Left kidney (tissue), 1 donor: ENCODE measurements at regions not wholly inside any gene's neighbourhood (a gene's known extent, or its start where the extent isn't known, plus 50 kb on each side); places are given as distances from the start of the nearest gene placed in this dataset.
A peak's percentile ranks its signal among the peaks of the same experiment; 100 is the strongest.

Source experiments
- DNase-seq: peaks from one replicate; pipeline ENCODE4 v3.0.0-alpha.2; 2013

DNA sequence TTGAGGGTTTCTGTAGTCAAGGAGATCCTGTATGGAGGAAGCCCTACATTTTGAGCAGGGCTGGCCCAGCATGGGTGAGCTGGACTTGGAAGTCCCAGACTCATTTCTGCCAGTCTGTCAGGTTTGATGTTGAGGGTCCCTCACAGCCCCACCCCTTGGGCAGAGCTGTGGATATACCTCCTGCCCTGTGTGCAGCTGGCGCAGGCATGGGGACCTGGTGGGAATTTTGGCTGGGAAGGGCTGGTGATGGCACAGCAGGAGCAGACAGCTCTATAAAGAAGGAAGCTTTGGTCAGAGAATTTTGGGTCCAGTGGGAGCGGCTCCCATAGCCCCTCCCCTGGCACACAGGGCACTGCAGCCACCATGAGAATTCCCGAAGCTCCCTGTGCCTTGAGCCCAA is 482.6 kb downstream of the RPS24 start:
- no peak for DNase-seq

DNA sequence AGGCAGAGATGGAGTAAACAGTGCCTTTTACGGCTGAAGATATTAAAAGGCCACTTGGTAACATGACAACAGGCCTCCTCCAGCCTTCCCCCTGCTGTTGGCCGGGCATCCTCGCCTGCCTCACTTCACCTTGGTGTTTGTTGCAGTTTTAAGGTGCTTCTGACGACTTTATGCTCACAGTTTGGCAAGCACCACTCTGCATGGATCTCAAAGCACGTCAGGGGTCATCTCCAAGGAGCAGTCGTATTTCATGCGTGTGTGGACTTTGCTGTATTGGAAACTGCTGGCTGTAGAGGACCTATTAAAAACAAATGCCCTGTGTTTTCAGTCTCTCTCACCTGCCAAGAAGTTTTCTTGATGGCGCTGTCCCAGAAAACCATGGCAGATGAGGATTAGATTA is 483.1 kb downstream of the RPS24 start:
- peak; percentile 14 for DNase-seq

DNA sequence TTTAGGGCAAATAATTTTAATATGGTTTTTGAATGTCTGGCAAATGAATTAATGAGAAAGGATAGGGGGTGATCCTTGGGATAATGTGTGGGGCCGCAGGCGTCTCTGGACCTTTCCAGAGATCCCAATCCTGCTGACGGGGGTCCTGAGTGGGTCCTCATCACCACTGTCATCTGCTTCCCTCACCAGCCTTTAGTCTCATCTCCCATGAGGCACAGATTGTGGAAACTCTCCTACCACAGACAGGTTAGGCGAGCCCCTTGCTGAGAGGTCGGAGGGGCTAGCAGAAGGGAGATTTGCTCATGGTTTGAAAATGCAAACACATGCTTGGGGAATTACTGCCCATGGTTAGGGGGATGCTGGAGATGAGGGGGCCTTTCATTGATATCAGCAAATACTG is 484.6 kb downstream of the RPS24 start:
- no peak for DNase-seq

DNA sequence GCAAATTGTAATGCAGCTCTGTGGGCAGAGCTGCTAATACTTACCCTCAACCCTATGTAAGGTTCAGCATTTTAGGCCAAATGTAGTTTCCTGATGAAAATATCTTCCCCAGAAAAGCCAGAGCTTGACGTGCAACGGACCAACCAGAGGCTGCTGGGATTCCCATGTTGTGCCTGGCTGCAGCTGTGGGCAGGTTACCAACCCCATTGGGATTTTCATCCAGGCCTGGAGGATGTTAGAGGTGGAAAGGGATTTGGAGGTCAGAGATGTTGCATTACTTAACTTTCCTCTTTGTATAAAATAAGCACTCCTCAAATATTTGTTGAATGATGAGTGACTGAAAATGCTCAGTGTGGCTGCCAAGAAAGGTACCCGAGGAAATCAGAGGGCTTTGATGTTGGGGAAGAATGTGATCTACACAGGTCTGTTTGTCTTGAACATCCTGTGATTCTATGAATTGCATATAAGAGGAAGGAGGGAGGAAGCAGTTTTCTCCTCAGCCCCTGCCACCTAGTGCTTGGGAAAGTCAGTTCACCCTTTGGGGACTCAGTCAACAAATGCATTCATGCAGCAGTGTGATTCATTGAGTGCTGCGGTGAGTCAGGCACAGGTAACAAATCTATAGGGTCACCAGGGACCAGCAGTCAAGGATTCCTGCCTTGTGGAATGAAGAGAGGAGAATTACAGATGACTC is 487.2 kb downstream of the RPS24 start:
- DNase-seq = no peak

DNA sequence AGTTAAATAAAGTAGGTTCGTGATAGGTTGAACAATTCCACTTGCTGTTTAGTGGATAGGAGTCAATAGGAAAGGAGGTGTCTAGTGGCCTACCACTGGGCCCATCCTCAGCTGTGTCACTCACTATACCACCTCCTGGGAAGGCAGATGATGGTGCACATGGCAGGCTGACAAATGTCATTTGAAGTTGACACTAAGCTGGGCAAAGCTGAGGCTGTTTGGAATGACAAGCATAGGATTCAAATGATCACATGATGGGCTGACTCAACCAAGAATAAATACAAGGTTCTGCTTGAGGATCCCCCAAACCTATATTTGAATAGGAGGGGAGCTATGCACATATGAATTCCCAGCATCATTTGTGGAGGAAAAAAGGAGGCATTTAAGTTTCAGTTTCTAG is 489.8 kb downstream of the RPS24 start:
- no peak for DNase-seq

DNA sequence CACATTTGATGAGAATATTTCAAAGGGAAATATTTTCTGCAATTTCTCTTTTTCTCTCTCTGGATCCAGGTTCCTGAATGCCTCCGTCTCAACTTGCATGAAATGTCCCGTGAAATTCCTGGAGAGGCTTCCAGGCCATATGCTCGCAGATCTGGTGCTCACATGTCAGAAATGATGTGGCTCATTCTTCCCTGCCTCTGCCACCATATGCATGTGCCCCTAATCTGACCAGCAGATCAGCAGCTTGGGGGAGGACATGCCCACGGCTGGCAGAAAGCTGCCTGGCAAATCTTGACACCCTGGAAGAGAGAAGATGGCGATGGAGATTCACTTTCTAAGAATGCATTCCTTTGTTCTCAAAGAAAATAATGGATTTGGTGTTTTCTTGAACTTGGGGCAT is 490.7 kb downstream of the RPS24 start:
- no peak for DNase-seq

DNA sequence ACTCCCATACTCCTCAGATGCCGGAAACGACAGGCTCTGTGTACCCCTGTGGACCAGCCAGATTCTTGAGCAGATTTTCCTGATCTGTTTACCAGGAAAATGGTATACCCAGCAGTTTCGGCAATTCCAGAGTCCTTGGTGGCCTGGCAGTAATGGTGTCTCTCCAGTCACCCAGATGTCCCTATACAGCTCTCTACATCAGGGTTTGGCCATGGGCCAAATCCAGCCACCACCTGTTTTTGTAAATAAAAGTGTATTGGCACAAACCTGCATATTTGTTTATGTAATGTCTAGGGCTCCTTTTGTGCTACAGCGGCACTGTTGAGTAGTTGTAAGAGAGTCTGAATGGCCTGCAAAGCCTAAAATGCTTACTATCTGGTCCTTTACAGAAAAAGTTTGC is 491.3 kb downstream of the RPS24 start:
- no peak for DNase-seq

DNA sequence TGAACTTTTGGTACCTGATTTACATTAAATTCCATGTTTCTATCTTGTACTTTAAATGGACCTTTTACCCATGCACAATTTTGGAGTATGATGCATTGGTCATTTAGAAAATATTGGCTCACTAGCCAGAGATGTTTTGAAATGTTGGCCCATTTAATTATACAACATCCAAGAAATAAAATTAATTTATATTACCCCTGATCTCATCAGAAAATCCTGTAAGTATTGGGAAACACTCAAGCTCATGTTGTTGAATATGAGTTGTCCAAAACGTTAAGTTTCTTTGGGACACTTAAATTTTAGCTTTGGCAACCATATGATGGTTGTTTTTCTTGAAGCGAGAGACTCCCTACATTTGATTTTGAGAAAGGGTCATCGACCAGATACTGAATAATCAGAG is 492.7 kb downstream of the RPS24 start:
- DNase-seq = no peak

DNA sequence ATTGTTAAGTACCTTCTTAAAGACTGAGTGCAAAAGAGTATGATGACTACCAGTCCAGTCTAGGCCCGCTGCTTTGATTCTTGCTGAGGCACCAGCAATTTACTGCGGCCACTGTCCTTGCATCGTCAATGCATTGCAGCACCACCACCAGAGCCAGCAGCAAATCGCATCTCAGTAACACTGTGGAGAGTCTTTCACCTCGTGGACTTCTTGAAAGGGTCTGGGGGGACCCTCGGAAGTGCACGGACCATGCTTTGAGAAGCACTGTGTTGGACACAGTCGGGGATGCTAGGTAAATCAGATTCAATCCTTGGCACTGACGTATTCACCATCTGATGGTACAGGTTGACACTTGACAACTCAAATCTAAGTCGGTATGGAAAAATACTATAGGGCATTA is 493.6 kb downstream of the RPS24 start:
- no peak for DNase-seq

DNA sequence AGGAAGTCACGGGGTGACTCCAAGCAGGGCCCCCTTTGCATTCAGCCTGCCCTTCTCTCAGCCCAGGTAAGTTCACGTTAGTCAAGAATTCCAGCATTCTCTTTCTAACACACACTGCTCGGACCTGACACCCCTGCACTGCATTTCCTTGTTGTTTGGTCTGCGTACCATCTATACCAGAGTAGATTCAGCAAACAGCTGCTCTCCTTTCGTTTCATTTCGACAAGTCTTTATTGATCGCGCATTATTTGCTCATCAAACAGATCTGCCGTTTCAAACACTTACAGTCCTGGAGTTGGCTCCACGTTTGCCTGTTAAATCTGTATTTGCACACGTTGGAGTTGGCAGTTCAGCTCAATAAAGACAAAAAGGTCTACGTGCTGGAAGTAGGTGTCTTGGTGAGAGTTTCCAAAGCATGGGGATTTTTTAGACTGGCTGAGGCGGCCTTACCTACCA is 495.1 kb downstream of the RPS24 start:
- DNase-seq = no peak

DNA sequence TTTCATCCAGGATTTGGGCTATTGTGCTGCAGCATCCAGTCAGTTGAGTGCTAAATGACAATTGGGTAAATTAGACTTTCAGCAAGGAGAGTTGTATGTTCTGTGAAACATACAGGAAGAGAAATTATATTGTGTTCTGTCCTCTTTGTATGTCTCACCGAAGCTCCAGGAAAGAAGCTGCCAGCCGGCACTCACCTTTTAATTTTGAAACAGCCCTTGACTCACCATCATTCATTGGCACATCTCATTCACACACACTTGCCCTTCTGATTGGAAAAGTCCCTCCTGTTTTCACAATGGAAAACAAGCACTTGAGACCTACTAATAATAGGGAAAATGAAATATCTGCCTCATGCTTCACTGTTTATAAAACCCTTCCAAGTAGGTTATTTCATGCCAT is 495.6 kb downstream of the RPS24 start:
- DNase-seq = no peak

DNA sequence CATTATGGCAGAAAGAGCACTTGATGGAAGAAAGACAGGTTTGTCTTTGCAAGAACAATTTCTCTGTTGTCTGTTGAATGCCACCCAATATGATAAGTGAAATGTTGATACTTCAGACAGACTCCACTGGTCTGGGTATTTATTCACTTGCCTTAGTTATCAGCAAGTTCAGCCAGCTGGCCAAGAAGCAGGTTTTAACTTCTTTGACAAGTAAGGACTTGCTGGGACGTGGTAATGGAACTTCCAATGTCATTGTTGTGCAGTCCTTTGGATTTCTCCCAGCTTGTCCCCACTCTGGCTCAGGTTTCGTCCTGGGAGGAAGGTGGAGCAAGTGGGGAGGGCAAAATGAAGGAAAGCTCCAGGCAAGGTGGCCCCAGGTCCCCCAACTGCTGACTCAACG is 497.4 kb downstream of the RPS24 start:
- no peak for DNase-seq

DNA sequence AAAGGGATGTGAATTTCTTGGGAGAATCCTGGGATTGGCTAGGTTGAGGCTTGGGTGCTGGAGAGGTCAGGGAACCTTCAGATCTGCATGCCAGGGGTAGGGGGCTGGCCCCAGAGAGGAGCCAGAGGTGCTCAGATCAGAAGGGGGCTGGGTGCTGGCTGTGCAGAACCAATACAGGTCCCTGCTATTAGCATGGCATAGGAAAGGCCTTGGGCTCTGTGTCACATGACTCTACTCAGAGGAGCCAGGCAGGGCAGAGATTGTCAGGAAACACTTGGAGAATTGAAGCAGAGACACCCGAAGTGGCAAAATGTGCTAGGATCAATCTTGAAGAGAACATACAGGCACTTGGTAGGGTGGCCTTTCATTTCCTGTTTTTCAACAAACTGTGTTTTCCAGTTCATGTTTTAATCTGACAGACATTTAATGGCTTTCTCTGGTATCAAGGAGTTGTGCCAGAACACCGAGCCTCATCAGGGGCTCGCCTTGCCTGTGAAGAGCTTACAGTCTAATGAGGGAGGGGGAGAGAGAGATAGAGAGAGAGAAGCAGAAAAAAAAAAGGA is 498.9 kb downstream of the RPS24 start:
- DNase-seq = no peak

DNA sequence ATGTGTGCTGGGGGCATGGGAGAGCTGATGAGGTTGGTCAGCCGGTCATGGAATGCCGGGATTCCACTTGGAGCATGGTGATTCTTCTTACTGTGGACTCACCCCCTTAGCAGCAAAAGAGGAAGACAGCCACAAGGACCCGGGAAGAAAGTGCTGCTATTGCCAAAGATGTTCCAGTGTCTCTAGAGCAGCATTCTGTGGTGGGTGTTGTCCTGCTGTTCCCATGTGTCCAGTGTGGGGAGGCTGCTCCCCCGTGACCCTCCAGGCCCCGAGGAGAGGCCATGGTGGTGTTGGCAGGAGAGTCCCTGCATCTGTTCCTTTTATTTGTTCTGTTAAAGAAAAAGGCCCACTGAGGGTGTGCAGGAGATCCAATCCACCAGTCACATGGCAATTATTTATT is 499.4 kb downstream of the RPS24 start:
- no peak for DNase-seq

DNA sequence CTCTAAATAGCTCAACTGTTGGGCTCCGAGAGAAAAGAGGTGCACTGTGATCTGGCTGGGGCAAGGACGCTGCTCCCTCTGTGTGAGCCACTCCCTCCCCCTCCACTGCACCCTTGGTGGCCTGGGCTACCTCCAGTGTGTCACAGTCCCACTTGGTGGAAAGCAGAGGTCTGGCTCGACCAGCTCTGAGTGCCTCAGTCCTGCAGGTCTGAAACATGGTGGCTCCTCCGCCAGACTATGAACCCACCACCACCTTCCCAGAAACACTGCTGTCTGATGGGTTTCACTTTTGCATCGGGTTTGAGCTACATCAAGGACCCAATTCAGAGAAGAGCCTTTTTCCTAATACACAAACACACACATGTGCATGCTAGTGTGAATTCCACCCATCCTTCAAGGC is 500.1 kb downstream of the RPS24 start:
- no peak for DNase-seq

DNA sequence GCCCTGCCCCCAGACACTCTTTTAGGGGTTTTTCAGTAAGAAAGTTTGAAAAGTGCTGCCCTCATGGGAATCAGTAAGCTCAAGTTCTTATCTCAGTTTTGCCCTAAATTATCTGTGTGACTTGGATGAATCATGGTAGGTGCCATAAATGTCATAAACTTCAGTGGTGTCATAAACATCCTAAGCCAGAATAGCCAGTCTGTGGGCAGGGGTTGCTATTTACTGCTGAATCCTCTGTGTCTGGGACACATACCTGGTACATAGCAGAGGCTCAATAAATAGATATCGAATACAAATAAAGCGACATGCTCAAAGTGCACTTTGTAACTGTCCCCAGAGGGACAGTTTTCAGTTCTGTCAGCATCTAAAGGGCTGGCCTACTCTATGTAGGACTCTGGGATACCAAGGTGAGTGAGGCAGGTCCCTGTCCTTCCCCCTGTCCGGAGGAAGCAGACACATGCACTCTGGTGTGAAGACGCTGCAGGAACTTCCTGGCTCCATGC is 502.1 kb downstream of the RPS24 start:
- DNase-seq = no peak

DNA sequence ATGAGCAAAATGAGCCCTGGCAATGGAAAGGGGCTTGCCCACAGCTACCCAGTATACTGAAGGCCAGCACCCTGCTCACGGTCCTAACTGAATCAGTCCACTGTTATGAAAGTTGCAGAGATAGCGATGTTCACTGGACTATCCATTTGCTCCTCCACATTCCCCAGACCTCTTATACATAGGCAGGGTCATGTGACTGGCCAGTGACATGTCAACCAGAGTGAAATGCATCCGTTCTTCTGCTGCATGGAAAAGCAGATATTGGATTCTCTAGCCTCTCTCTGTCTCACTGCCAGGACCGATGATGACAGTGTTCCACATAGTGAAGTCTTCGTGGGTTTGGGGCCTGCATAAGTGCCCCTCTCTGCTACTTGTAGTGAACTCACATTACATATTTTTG is 503.4 kb downstream of the RPS24 start:
- DNase-seq = no peak

DNA sequence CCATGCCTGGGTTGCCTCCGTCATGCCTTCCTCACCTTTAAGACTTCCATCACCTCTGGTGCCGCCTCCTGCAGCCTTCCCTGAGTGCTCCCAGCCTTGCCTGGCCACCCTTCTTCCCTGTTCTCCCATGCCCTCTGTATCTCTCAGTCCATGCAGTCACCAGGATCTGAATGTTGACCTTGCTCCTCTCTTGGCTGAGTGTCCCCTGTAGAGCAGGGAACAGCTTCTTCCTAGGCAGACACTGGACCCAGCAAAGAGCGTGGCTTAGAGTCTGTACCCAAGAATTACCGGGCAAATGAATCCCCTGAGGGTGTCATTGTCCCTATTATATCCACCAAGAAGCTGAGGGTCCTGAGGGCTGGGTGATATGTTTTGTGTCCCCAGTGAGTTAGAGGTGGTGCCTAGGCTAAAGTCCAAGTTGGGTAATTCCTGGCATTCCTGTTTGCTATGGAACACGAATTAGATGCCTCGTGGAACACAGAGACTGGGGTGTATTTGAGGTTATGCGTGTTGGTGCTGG is 505.6 kb downstream of the RPS24 start:
- DNase-seq = no peak

DNA sequence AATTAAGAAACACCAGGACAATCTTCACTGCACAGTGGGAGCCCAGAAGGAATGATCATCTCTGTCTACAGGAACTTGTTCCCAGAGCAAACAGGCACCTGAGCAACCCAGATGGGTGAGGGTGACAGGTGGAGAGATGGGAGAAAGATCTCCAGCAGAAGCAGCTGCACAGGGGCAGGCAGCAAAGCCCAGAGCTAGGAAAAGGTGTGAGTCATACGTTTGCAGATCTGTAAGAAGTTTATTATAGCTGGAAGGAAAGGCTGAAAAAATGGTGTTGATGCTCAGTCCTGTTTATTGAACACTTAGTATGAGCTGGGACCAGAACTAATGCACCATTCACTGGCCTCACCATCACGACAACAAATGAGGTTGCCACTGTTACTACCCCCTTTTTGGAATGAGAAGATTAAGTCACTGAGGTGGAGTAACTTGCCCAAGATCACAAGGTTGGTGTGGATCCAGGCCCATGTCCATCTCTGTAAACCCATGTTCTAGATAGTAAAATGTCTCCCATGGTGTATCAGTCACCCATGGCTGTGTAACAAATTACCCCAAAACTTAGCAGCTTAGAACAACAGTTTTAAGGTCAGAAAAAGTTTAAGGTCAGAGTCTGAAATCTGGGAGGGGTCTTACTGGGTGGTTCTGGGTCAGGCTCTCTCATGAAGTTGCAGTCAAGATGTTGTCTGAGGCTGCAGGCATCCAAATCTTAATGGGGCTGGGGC is 506.9 kb downstream of the RPS24 start:
- no peak for DNase-seq

DNA sequence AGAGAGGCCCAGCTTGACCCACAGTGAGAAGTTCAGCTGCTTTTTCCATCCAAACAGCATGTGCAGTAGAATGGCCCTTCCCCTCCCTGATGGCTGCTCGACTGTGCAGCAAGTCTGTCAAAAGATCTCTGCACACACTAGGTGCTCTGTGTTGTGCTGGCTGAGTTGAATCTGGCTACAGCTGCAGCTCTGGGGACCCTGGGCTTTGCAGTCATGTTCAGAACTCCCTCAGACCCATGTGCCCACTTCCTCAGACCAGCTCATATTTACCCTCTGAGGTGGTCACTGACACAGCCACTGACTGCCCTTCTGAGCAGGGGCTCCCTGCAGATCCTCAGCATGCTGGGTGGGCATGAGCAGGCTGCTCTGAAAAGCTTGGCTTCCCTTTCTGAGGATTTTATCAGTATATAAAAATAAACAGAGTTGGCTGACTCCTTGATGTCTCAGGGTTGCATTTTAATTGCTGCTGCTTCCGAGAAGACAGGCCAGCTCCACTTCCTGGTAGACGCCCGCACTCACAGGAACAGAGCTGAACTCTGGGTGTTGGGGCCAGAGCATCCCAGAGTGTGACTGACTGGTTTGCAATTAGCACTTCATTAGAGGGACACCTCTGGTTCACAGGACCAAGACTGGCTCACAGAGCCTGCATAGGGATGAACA is 507.9 kb downstream of the RPS24 start:
- no peak for DNase-seq

DNA sequence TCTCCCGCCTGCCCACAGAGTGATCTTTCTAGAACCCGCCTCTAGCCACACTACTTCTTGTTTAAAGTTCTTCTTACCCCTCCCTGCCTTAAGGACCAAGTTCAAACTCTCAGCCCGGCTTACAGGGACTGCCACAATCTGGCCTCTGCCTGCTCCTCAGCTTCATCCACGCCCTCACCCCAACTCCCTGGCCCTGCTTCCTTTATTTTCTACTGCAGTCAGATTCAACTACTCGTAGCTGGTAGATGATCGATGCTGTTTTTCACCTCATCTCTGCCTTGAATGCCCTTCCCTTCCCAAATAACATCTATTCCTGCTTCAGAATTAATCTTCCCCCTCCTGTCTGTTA is 508.5 kb downstream of the RPS24 start:
- DNase-seq = no peak

DNA sequence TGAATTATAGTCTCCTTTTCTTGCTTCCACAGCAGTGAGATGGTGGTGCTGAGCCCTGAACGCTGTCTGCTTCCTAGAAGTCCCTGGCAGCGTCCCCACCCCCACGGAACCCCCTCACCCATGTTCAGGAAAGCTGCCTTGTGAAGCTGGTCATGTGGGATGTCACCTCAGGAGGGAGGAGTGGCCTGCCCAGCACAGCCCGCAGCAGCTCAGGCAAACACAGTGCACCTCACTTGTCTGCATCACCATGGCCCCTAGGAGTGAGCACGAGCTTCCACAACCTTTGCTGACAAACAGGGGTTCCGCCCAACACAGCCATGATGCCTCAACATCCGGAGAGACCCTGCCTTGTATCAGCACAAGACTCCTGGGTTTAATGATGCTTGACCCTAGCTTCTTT is 508.9 kb downstream of the RPS24 start:
- no peak for DNase-seq
